ENCODE measurements at regions not wholly inside any gene's neighbourhood (a gene's known extent, or its start where the extent isn't known, plus 50 kb on each side); places are given as distances from the start of the nearest gene placed in this dataset.
A peak's percentile ranks its signal among the peaks of the same experiment; 100 is the strongest.

GRCh38 chr13:30126903-30127428 lies 180.4 kb downstream of the KATNAL1 start:
- Histone ChIP-seq H3K4me1 (ENCODE audit: control insufficient read depth, extremely low read depth, insufficient read depth, low read length) (peaks cover 4% of the 10 kb centered on the region), H3K79me2 (ENCODE audit: control insufficient read depth, insufficient read depth, low read length) (no peaks in the 10 kb centered on the region), H3K9me3 (ENCODE audit: control insufficient read depth, insufficient read depth, low read depth, low read length) (no peaks in the 10 kb centered on the region), H4K20me1 (ENCODE audit: control insufficient read depth, extremely low read depth, insufficient read depth, low read length) (no peaks in the 10 kb centered on the region), H3K4me2 (ENCODE audit: extremely low read depth, insufficient read depth, low read length) (no peak overlapping the region), H3K36me3 (ENCODE audit: control insufficient read depth, insufficient read depth, low read length) (no peaks in the 10 kb centered on the region), H3K4me3 (replicated peaks in 1 of 4; ENCODE audit: control extremely low read depth in 1 of 4, insufficient read depth in 1 of 4, low read depth in 3 of 4, low read length in 4 of 4) (no peak overlapping the region), H3K27me3 (ENCODE audit: control insufficient read depth, insufficient read depth, low read length) (no peaks in the 10 kb centered on the region), H3K27ac (ENCODE audit: insufficient read depth, low read length) (no peak overlapping the region), H2AFZ (ENCODE audit: low read length) (no peak overlapping the region), H3K9ac (ENCODE audit: insufficient read depth, low read length) (no peak overlapping the region)
- TF ChIP-seq CTCF (conservative IDR thresholded peaks at IDR 0.05 in 1 of 2, IDR thresholded peaks at IDR 0.05 in 1 of 2; ENCODE audit: low read depth in 1 of 2, low read length in 2 of 2) (no peak), EZH2 (IDR thresholded peaks at IDR 0.05; ENCODE audit: low read length, missing control alignments) (no peak)
- DNase-seq (ENCODE audit: low read depth in 2 of 2): peak; percentile 25 to 57

- H3K36me3 ChIP-seq (ENCODE audit: control insufficient read depth, insufficient read depth, low read length): no peaks in the 10 kb centered on the region
- H3K4me2 ChIP-seq (ENCODE audit: extremely low read depth, insufficient read depth, low read length): no peak overlapping the region
- no peak overlapping the region for H3K27ac ChIP-seq (ENCODE audit: insufficient read depth, low read length)
- H3K4me3 ChIP-seq (replicated peaks in 1 of 4; ENCODE audit: control extremely low read depth in 1 of 4, insufficient read depth in 1 of 4, low read depth in 3 of 4, low read length in 4 of 4): no peak overlapping the region
- H4K20me1 ChIP-seq (ENCODE audit: control insufficient read depth, extremely low read depth, insufficient read depth, low read length): no peaks in the 10 kb centered on the region
- DNase-seq (ENCODE audit: low read depth in 2 of 2): peak; percentile 93 to 94
- H3K9me3 ChIP-seq (ENCODE audit: control insufficient read depth, insufficient read depth, low read depth, low read length): no peaks in the 10 kb centered on the region
- no peaks in the 10 kb centered on the region for H3K27me3 ChIP-seq (ENCODE audit: control insufficient read depth, insufficient read depth, low read length)
- H3K79me2 ChIP-seq (ENCODE audit: control insufficient read depth, insufficient read depth, low read length): no peaks in the 10 kb centered on the region
- peaks cover 4% of the 10 kb centered on the region for H3K4me1 ChIP-seq (ENCODE audit: control insufficient read depth, extremely low read depth, insufficient read depth, low read length)
- H2AFZ ChIP-seq (ENCODE audit: low read length): no peak overlapping the region
- no peak overlapping the region for H3K9ac ChIP-seq (ENCODE audit: insufficient read depth, low read length)
- TF ChIP-seq CTCF (conservative IDR thresholded peaks at IDR 0.05 in 1 of 2, IDR thresholded peaks at IDR 0.05 in 1 of 2; ENCODE audit: low read depth in 1 of 2, low read length in 2 of 2) (no peak), EZH2 (IDR thresholded peaks at IDR 0.05; ENCODE audit: low read length, missing control alignments) (no peak)
Observed at GRCh38 chr13:30125422-30126073, 181.8 kb downstream of the KATNAL1 start.

DNA sequence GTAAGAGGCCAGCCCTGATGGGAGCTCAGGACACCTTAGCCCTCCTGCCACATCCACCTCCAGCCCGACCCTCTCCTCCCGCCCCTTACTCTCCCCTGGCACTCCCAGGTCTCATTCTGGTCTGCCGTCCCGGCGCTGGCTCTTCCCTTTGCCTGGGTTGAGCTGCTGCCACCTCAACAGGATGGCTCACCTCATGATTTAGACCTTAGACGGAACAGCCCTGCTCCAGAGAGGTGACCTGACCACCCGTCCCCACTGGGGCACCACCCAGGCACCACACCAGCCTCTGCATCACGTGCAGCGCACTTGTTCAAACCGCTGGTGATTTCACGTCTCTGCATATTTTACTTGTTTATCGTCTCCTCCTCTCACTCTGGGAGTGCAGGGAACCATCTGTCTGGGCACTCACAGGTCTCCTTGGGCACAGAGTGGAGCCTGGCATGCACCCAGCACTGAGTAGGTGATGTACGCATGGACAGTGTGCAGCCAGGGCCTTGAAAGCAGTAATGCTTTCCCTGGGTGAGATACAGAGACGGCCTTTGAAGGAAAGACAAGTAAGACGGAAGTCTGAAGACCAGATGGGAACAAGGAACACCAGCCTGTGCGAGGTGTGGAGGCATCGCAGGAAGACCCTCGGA lies 183.1 kb downstream of the KATNAL1 start:
- H3K27me3 ChIP-seq (ENCODE audit: control insufficient read depth, insufficient read depth, low read length): no peaks in the 10 kb centered on the region
- H3K9ac ChIP-seq (ENCODE audit: insufficient read depth, low read length): no peak overlapping the region
- no peaks in the 10 kb centered on the region for H4K20me1 ChIP-seq (ENCODE audit: control insufficient read depth, extremely low read depth, insufficient read depth, low read length)
- TF ChIP-seq CTCF (conservative IDR thresholded peaks at IDR 0.05 in 1 of 2, IDR thresholded peaks at IDR 0.05 in 1 of 2; ENCODE audit: low read depth in 1 of 2, low read length in 2 of 2): no peak
- no peak for TF ChIP-seq EZH2 (IDR thresholded peaks at IDR 0.05; ENCODE audit: low read length, missing control alignments)
- H2AFZ ChIP-seq (ENCODE audit: low read length): no peak overlapping the region
- H3K4me3 ChIP-seq (replicated peaks in 1 of 4; ENCODE audit: control extremely low read depth in 1 of 4, insufficient read depth in 1 of 4, low read depth in 3 of 4, low read length in 4 of 4): no peak overlapping the region
- no peaks in the 10 kb centered on the region for H3K79me2 ChIP-seq (ENCODE audit: control insufficient read depth, insufficient read depth, low read length)
- H3K9me3 ChIP-seq (ENCODE audit: control insufficient read depth, insufficient read depth, low read depth, low read length): no peaks in the 10 kb centered on the region
- peaks cover 6% of the 10 kb centered on the region for H3K4me1 ChIP-seq (ENCODE audit: control insufficient read depth, extremely low read depth, insufficient read depth, low read length)
- H3K36me3 ChIP-seq (ENCODE audit: control insufficient read depth, insufficient read depth, low read length): no peaks in the 10 kb centered on the region
- H3K27ac ChIP-seq (ENCODE audit: insufficient read depth, low read length): no peak overlapping the region
- no peak overlapping the region for H3K4me2 ChIP-seq (ENCODE audit: extremely low read depth, insufficient read depth, low read length)
- DNase-seq (ENCODE audit: low read depth in 2 of 2): no peak

Measured in fibroblast of lung (primary cell).